GM18505 (cell line): ENCODE measurements at regions not wholly inside any gene's neighbourhood (a gene's known extent, or its start where the extent isn't known, plus 50 kb on each side); places are given as distances from the start of the nearest gene placed in this dataset.

ENCODE experiments used
- ATAC-seq: cut with Tn5 transposase; IDR thresholded peaks from one replicate; pipeline ENCODE4 v1.9.1; 2021; ENCODE audit not compliant: unreplicated experiment
- POLR2A ChIP-seq: IDR thresholded peaks from 4 replicates; pipeline ENCODE4 v1.6.1; 2011; ENCODE audit warnings: borderline replicate concordance; ENCODE audit not compliant: insufficient read depth, insufficient read length; ENCODE audit errors: extremely low read depth

DNA sequence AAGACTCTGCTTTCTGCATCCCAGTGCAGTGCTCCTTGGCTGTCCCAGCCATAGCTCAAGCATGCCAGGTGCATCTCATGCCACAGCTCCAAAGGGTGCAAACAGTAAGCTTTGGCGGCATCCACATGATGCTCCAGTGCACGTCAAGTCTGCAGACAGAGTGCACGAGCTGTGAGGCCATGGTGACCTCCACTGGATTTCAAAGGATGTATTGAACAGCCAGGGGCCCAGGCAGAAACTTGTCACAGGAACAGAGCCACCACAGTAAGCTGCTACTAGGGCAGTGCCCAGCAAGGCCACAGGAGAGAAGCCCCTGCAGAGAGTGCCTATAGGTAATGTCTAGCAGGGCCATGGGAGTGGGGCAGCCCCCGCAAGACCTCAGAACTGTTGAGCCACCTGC, 206.8 kb upstream of the DDI1 start:
- TF ChIP-seq POLR2A: no peak
- no peak for ATAC-seq

DNA sequence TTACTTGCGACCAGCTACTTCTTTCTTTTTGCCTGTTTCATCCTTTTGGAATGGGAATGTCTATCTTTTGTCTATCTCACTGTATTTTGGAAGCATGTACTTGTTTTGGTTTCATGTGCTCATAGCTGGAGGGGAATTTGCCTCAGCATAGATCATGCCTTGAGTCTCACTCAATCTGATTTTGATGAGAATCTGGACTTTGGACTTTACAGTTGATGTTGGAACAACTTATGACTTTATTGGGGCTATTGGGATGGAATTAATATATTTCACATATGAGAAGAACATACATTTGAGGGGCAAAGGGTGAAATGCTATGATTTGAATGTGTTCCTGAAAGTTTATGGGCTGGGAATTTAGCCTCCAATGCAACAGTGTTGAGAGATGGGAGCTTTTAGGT, 206.2 kb upstream of the DDI1 start:
- TF ChIP-seq POLR2A: no peak
- no peak for ATAC-seq

DNA sequence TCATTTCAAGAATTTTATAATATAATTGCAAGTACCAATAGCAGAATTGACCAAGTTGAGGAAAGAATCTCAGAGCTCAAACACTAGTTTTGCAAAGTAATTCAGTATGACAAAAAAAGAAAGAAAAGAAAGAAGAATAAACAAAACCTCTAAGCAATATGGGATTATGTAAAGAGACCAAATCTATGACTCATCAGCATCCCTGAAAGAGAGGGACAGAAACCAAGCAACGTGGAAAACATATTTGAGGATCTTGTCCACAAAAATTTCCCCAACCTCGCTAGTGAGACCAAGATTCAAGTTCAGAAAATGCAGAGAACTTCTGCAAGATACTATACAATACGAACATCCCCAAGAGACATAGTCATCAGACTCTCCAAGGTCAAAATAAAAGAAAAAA, 203.7 kb upstream of the DDI1 start:
- ATAC-seq: no peak
- TF ChIP-seq POLR2A: no peak

DNA sequence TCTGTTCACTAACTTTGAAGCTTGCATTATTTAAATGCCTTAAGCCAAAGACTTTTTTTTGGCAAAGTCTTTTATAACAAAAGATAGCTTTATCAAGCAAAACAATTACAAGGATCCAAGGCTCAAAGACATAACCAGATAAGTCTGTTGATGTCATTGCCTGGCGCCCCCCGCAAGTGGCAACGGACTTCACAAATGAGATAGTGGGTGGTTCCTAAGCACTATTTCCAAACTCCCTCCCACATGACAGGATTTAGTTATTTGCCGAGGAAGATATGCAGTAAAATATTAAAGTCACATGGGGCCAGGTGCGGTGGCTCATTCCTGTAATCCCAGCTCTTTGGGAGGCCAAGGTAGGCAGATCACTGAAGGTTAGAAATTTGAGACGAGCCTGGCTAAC, 194.2 kb upstream of the DDI1 start:
- TF ChIP-seq POLR2A: no peak
- no peak for ATAC-seq

DNA sequence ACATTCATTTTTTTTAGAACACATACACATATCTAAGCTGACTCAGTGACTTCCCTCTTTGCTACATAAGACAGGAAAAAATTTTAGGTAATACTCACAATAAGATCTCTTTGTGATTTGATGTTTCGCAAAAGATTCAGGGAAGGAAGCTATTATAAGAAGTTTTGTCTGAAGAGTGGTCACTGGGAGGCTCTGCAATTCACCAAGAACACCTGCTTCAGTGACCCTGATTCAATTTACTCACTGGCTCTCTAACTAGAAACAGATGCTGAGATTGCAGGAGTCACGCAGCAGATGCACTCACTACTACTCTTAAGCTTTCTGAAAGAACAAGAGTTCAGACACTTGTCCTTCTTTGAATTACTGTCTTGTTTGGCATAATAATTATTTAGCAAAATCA, 193.6 kb upstream of the DDI1 start:
- no peak for ATAC-seq

DNA sequence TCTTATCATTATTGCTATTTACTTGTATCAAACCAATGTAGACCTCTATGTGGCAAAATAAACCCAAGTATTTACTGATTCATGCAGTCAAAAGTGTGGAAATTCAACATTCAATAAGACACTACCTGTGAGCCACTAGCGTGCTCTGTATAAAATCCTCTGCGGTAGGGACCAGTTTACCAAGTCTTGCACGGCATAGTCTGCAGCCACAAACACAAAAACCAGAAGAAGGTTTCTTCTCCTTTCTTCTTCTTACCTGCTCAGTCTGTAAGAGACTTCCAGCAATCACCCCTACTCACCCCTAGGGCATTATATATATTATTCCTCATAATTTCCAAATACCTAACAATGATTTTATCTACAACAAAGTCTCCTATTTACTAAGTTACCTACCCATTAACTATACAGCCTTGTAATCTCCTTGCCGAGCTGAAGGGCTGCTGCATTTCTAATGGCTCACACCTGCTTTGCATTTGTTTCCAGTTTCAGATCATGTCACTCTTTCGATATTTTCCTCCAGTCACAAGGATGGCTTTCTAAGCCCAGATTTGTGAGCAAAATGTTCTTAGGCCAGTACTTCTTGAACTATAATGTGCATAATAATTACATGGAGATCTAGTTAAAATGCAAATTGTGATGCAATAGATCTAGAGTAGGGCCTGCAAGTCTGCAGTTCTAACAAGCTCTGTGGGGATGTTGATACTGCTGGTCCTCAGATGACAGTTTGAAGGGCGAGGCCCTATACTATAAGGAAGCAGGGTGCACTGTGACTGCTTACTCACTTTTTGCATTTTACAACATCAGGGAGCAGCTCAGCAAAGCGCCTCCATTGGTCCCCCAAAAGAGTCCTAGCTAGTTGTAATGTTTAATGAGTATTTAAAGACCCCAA, 191.9 kb upstream of the DDI1 start:
- TF ChIP-seq POLR2A: no peak
- ATAC-seq: peak; percentile 97

More for the DNA sequence above, 193.6 kb upstream of the DDI1 start:
- TF ChIP-seq POLR2A: no peak

DNA sequence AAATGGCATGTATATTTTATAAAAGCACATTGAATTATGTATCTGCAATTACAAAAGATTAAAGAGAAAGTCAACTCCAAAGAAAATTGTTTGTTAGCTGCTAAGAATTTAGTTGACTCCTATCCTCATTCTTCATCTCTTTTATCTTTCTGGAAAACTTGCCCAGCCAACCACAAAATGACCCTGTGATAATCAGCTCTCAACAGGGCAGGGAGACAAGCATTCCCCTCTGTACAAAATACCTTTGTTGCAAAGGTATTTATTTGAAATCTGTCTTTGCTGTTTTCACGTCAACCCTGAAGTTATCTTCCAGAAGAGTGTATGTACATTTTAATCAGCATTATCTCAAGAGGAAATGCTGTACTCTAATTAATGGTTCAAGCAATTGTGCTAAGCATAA, 191.1 kb upstream of the DDI1 start:
- TF ChIP-seq POLR2A: no peak
- ATAC-seq: no peak

DNA sequence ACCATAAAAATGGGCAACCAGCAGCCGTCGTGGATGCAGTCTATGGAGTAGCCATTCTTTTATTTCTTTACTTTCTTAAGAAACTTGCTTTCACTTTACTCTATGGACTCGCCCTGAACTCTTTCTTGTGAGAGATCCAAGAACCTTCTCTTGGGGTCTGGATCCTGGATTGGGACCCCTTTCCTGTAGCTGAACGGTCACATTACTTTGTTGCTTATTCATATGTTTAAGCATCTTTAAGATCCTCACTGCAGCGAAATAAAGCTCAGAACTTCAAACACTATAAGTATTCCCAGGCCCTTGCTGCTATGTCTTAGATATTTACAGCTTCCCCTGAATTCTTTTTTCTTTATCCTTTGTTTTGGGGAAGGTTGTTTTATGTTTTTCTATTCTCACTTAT, 187.8 kb upstream of the DDI1 start:
- no peak for TF ChIP-seq POLR2A

DNA sequence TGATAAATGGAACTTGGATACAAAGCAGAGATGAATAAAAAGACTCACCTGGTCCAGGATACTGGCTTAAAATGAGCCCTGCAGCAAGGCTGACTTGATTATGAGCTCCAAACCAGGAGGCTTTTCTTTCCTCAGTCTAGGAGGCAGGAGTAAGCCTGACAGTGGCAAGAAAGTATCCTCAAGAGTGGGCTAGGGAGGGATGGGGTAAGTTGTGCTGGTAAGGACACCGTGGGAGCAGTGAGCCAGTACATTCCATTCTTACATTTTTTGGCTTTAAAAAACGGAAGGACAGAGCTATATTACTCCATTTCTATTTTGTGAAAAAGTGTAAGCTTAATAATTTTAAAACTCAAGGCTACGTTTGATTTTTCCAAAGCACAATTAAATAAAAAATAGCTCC, 187.1 kb upstream of the DDI1 start:
- ATAC-seq: no peak
- no peak for TF ChIP-seq POLR2A

More for the DNA sequence above, 187.8 kb upstream of the DDI1 start:
- no peak for ATAC-seq

DNA sequence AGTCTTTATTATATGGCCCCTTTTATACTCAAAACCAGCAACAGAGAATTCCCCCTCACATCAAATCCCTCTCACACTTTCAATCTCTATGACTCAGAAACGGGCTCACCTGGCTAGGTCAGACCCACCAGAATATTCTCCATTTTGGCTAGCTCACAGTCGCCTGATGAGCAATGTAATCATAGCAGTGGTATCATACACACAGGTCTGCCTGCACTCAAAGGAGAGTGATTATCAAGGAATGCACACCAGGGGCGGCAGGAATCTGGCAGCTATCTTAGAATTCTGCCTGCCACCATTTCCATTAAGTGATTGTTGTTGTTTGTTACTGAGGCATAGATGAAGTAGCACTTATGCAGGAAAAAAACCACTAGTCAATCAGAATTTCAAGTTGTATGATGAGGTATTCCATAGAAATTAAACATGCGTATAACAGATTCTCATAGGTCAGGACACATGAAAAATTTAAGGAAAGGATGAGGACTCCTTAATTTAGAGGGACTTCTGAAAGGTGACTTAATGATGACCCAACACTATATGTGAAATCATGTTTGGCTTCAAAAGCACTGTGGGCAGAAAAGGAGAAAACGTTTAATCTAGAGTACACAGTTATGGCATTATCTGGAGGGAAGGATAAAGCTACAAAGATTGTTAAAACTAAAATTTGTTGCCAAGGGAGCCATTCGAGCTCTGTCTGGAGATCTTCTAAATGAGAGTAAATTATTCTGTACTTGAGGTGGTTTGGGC, 185.8 kb upstream of the DDI1 start:
- no peak for ATAC-seq
- no peak for TF ChIP-seq POLR2A

DNA sequence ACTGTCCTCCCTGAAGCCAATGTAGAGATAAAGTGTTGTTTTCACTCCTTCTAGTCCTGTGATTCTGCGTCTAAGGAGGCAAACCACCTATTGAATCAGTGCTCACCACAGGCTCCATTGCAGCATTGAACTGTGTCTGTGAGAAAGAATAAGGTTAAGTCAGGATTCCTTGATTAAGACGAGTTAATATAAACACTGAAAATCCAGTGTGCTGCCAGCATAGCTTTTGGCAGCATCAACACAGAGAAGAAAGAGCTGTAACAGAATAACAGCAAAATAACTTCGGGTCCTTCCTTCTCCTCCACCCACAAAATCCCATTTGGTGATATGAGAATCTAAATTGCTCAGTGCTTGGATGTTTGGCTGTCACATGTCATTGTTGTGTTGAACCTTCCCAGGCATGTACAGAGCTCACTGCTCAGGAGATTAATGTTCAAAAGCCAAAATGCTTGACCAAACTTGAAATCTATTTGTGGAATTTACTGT, 185.2 kb upstream of the DDI1 start:
- TF ChIP-seq POLR2A: no peak
- ATAC-seq: no peak
